ENCODE measurements at regions not wholly inside any gene's neighbourhood (a gene's known extent, or its start where the extent isn't known, plus 50 kb on each side); places are given as distances from the start of the nearest gene placed in this dataset.
"Not testable (repeated sequence)": the region's sequence is repeated elsewhere in the genome, so short reads cannot be mapped to it uniquely, and the experiment has no call there.

- WGBS, 3 donors: 60 to 76% (median 65%) methylated on average over 4 of the region's 4 CpGs
- intact Hi-C loops (cut with DNase I): no loop called here
- Histone ChIP-seq H3K27ac (no peak overlapping the region), H3K36me3 (ENCODE audit: insufficient read depth in 1 of 2, low read depth in 1 of 2) (no peaks in the 10 kb centered on the region), H3K4me1 (no peaks in the 10 kb centered on the region), H3K27me3 (ENCODE audit: insufficient read depth in 3 of 3, low read length in 2 of 3) (no peaks in the 10 kb centered on the region), H3K4me3 (no peak overlapping the region), H3K9me3 (peaks cover 21% of the 10 kb centered on the region)
- DNase-seq (no peak), ATAC-seq (no peak)
- TF ChIP-seq CTCF (IDR thresholded peaks at IDR 0.05): no peak
Measured at GRCh38 chr2:75994759-75995158, 284.0 kb upstream of the GCFC2 start.

GRCh38 chr2:75988622-75989021, 277.9 kb upstream of the GCFC2 start:
- WGBS, 3 donors: 88 to 94% (median 90%) methylated on average over 5 of the region's 5 CpGs

DNA sequence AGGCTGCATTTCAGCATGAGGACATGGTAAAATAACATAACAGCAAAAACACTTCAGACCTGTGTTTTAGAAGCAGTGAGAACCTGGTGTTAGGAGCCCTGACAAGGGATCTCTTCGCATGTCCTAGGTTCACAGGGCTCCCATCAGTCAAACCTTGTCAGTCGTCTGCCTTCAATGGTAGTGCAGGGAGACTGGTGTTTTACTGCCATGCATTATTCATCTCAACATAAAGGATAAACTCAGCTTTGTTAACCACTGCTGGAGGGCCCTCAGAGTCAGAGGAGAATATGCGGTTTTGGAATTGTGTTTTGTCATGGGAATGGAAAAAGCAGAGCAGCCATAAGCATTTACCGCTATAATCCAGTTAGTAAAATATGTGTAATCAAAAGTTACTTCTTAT, 275.9 kb upstream of the GCFC2 start:
- H3K4me3 ChIP-seq: no peak overlapping the region
- WGBS, 3 donors: 49 to 61% (median 57%) methylated on average over 4 of the region's 4 CpGs
- no peaks in the 10 kb centered on the region for H3K27me3 ChIP-seq (ENCODE audit: insufficient read depth in 3 of 3, low read length in 2 of 3)
- no peaks in the 10 kb centered on the region for H3K4me1 ChIP-seq
- intact Hi-C loops (cut with DNase I): no loop called here
- TF ChIP-seq CTCF (IDR thresholded peaks at IDR 0.05): no peak
- peaks cover 3% of the 10 kb centered on the region for H3K9me3 ChIP-seq
- ATAC-seq: no peak
- DNase-seq: no peak
- no peak overlapping the region for H3K27ac ChIP-seq
- H3K36me3 ChIP-seq (ENCODE audit: insufficient read depth in 1 of 2, low read depth in 1 of 2): no peaks in the 10 kb centered on the region

More at GRCh38 chr2:75988622-75989021, 277.9 kb upstream of the GCFC2 start:
- H3K27me3 ChIP-seq (ENCODE audit: insufficient read depth in 3 of 3, low read length in 2 of 3); DNase-seq; intact Hi-C loops (cut with DNase I); H3K27ac ChIP-seq; H3K4me3 ChIP-seq; H3K4me1 ChIP-seq; ATAC-seq; H3K36me3 ChIP-seq (ENCODE audit: insufficient read depth in 1 of 2, low read depth in 1 of 2): not testable (repeated sequence)
- peaks cover 18% of the 10 kb centered on the region for H3K9me3 ChIP-seq

DNA sequence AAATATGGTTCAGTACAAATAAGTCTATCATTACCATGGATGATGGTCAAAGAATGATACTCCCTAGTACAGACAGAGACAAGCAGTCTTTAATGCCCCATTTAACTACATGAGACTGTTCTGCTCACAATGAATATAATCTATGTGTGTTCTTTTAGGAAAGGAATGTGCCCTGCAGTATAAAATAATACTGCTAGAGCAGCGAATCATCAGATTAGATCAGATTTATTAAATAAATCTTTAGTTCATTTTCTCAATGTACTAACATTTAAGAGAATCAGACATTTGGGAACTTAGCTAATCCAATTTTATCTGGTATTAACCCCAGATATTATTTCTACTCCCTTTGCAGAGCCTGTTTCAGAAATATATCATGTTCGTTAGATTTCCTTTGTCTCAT, 272.0 kb upstream of the GCFC2 start:
- H3K36me3 ChIP-seq (ENCODE audit: insufficient read depth in 1 of 2, low read depth in 1 of 2): no peaks in the 10 kb centered on the region
- H3K27ac ChIP-seq: no peak overlapping the region
- no peaks in the 10 kb centered on the region for H3K27me3 ChIP-seq (ENCODE audit: insufficient read depth in 3 of 3, low read length in 2 of 3)
- WGBS, 3 donors: 50 to 57% (median 53%) methylated on average over 2 of the region's 2 CpGs
- DNase-seq (no peak), ATAC-seq (no peak)
- H3K4me3 ChIP-seq: no peak overlapping the region
- no peaks in the 10 kb centered on the region for H3K9me3 ChIP-seq
- no peaks in the 10 kb centered on the region for H3K4me1 ChIP-seq
- TF ChIP-seq CTCF (IDR thresholded peaks at IDR 0.05): no peak
- intact Hi-C loops (cut with DNase I): no loop called here

- ATAC-seq (no peak), DNase-seq (no peak)
- no peak for TF ChIP-seq CTCF (IDR thresholded peaks at IDR 0.05)
- Histone ChIP-seq H3K4me1 (no peaks in the 10 kb centered on the region), H3K36me3 (ENCODE audit: insufficient read depth in 1 of 2, low read depth in 1 of 2) (no peaks in the 10 kb centered on the region), H3K9me3 (no peaks in the 10 kb centered on the region), H3K27ac (no peak overlapping the region), H3K4me3 (no peak overlapping the region), H3K27me3 (ENCODE audit: insufficient read depth in 3 of 3, low read length in 2 of 3) (no peaks in the 10 kb centered on the region)
- intact Hi-C loops (cut with DNase I): no loop called here
- WGBS, 3 donors: 61 to 64% (median 64%) methylated on average over 2 of the region's 2 CpGs
Measured at GRCh38 chr2:75964646-75965045, 253.9 kb upstream of the GCFC2 start.
